NCI-H524 treated with DMSO at 0.1 percent for 48 hours (cell line): ENCODE measurements at regions not wholly inside any gene's neighbourhood (a gene's known extent, or its start where the extent isn't known, plus 50 kb on each side); places are given as distances from the start of the nearest gene placed in this dataset.
"Not testable (repeated sequence)": the region's sequence is repeated elsewhere in the genome, so short reads cannot be mapped to it uniquely, and the experiment has no call there.

Experiments used
- DNase-seq: peaks from one replicate; lab custom pipeline; 2025; lab: John Stamatoyannopoulos, UW

GRCh38 chr6:90372450-90372849 lies 75.8 kb upstream of the BACH2 start:
- DNase-seq: no peak

GRCh38 chr6:90370493-90370959 lies 73.9 kb upstream of the BACH2 start:
- no peak for DNase-seq

GRCh38 chr6:90369651-90370050 lies 73.0 kb upstream of the BACH2 start:
- DNase-seq: no peak

GRCh38 chr6:90369024-90369519 lies 72.4 kb upstream of the BACH2 start:
- no peak for DNase-seq

- no peak for DNase-seq
Observed at GRCh38 chr6:90368601-90369000, 72.0 kb upstream of the BACH2 start.

GRCh38 chr6:90368001-90368400 lies 71.4 kb upstream of the BACH2 start:
- no peak for DNase-seq

GRCh38 chr6:90365565-90366219 lies 69.0 kb upstream of the BACH2 start:
- DNase-seq: no peak

GRCh38 chr6:90365002-90365401 lies 68.4 kb upstream of the BACH2 start:
- DNase-seq: no peak

GRCh38 chr6:90364286-90364685 lies 67.6 kb upstream of the BACH2 start:
- DNase-seq: no peak

GRCh38 chr6:90362318-90362717 lies 65.7 kb upstream of the BACH2 start:
- no peak for DNase-seq

GRCh38 chr6:90361174-90361573 lies 64.5 kb upstream of the BACH2 start:
- no peak for DNase-seq

GRCh38 chr6:90358036-90358770 lies 61.6 kb upstream of the BACH2 start:
- not testable (repeated sequence) for DNase-seq

GRCh38 chr6:90356012-90356421 lies 59.4 kb upstream of the BACH2 start:
- no peak for DNase-seq

GRCh38 chr6:90354961-90355360 lies 58.3 kb upstream of the BACH2 start:
- no peak for DNase-seq

- DNase-seq: no peak
Observed at GRCh38 chr6:90351696-90352095, 55.1 kb upstream of the BACH2 start.

- DNase-seq: no peak
Observed at GRCh38 chr6:90350689-90351554, 54.3 kb upstream of the BACH2 start.

- DNase-seq: no peak
Observed at GRCh38 chr6:90347411-90347851, 50.8 kb upstream of the BACH2 start.

- DNase-seq: no peak
Observed at GRCh38 chr6:90346729-90347128, 50.1 kb upstream of the BACH2 start.
